ENCODE measurements at regions not wholly inside any gene's neighbourhood (a gene's known extent, or its start where the extent isn't known, plus 50 kb on each side); places are given as distances from the start of the nearest gene placed in this dataset.

GRCh38 chr1:98428864-98429263 lies 232.7 kb upstream of the SNX7 start:
- no peaks in the 10 kb centered on the region for H3K4me1 Mint-ChIP-seq (ENCODE audit: low read depth)

GRCh38 chr1:98427664-98428063 lies 233.9 kb upstream of the SNX7 start:
- H3K4me3 Mint-ChIP-seq = no peak overlapping the region
- H3K27me3 Mint-ChIP-seq = no peaks in the 10 kb centered on the region
- intact Hi-C loops (cut with micrococcal nuclease) = no loop called here
- H3K9me3 Mint-ChIP-seq = no peaks in the 10 kb centered on the region
- H3K27ac Mint-ChIP-seq = no peak overlapping the region
- no peaks in the 10 kb centered on the region for H3K36me3 Mint-ChIP-seq (ENCODE audit: low read depth)
- H3K4me1 Mint-ChIP-seq (ENCODE audit: low read depth) = no peaks in the 10 kb centered on the region

More at GRCh38 chr1:98428864-98429263, 232.7 kb upstream of the SNX7 start:
- Mint-ChIP-seq H3K9me3 (no peaks in the 10 kb centered on the region), H3K27me3 (no peaks in the 10 kb centered on the region), H3K36me3 (ENCODE audit: low read depth) (no peaks in the 10 kb centered on the region), H3K27ac (no peak overlapping the region), H3K4me3 (no peak overlapping the region)
- intact Hi-C loops (cut with micrococcal nuclease) = no loop called here

DNA sequence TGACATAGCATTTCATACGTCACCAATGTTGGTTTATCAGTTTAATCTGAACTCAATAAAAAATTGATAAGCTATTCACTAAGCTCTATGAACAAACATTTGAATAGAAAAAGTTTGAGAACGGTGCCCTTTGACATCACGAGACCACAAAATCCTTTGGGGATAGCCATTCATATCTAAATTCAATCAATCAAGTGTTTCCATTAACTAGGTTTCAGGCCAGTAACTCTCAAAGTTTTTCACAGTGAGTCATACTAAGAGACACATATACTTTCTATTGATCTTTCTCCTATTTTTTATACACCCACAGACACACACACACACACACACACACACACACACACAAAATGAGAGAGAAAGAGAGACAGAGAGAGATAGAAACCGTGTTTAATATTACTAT lies 235.4 kb upstream of the SNX7 start:
- Mint-ChIP-seq H3K9me3 (no peaks in the 10 kb centered on the region), H3K27me3 (no peaks in the 10 kb centered on the region), H3K4me1 (ENCODE audit: low read depth) (no peaks in the 10 kb centered on the region), H3K27ac (no peak overlapping the region), H3K4me3 (no peak overlapping the region), H3K36me3 (ENCODE audit: low read depth) (no peaks in the 10 kb centered on the region)
- intact Hi-C loops (cut with micrococcal nuclease) = no loop called here

DNA sequence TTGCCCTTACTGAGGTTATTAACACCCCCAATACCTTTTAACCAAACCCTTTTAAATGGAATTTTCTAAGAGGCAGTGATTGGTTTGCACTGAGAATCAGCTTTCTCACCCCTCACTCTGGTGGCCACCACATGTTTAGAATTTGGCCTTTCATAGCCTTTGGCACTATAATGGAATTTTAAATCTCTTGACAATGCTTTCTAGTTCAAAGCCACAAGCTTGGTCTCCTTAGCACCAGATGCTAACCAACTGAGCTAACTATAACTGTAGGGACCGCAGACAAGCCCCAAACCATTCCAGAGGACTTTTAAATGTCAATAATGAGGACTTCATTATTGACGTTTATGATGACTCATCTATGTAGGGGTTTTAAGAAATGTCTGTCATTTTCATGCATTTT lies 238.7 kb upstream of the SNX7 start:
- intact Hi-C loops (cut with micrococcal nuclease) = no loop called here
- Mint-ChIP-seq H3K4me1 (ENCODE audit: low read depth) (no peaks in the 10 kb centered on the region), H3K9me3 (no peaks in the 10 kb centered on the region), H3K27ac (no peak overlapping the region), H3K4me3 (no peak overlapping the region), H3K36me3 (ENCODE audit: low read depth) (no peaks in the 10 kb centered on the region), H3K27me3 (no peaks in the 10 kb centered on the region)

DNA sequence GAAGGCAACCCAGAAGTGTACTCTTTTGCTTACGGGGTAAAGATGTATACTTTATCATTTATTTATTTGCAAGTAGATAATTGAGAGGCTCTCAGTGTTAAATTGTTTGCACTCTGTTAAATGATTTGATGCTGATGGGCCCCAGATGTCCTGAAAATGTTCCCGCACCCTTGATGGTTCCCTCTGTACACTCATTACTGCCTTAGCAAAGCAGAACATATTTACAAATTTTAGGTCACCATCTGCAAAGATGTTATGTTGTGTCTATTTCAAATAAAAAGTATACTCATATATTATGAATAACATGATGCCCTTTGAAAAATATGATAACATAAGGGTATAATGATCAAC lies 240.5 kb upstream of the SNX7 start:
- H3K9me3 Mint-ChIP-seq = no peaks in the 10 kb centered on the region
- H3K4me1 Mint-ChIP-seq (ENCODE audit: low read depth) = no peaks in the 10 kb centered on the region
- no peak overlapping the region for H3K27ac Mint-ChIP-seq
- no peaks in the 10 kb centered on the region for H3K36me3 Mint-ChIP-seq (ENCODE audit: low read depth)
- H3K27me3 Mint-ChIP-seq = no peaks in the 10 kb centered on the region
- intact Hi-C loops (cut with micrococcal nuclease) = no loop called here
- H3K4me3 Mint-ChIP-seq = no peak overlapping the region

GRCh38 chr1:98420376-98421084 lies 241.0 kb upstream of the SNX7 start:
- Mint-ChIP-seq H3K4me3 (no peak overlapping the region), H3K27me3 (no peaks in the 10 kb centered on the region), H3K4me1 (ENCODE audit: low read depth) (no peaks in the 10 kb centered on the region), H3K27ac (no peak overlapping the region), H3K9me3 (peaks cover 2% of the 10 kb centered on the region), H3K36me3 (ENCODE audit: low read depth) (no peaks in the 10 kb centered on the region)
- intact Hi-C loops (cut with micrococcal nuclease) = no loop called here

GRCh38 chr1:98417820-98418219 lies 243.7 kb upstream of the SNX7 start:
- intact Hi-C loops (cut with micrococcal nuclease) = no loop called here
- Mint-ChIP-seq H3K36me3 (ENCODE audit: low read depth) (no peaks in the 10 kb centered on the region), H3K4me1 (ENCODE audit: low read depth) (no peaks in the 10 kb centered on the region), H3K9me3 (peaks cover 16% of the 10 kb centered on the region), H3K27me3 (no peaks in the 10 kb centered on the region), H3K27ac (no peak overlapping the region), H3K4me3 (no peak overlapping the region)

DNA sequence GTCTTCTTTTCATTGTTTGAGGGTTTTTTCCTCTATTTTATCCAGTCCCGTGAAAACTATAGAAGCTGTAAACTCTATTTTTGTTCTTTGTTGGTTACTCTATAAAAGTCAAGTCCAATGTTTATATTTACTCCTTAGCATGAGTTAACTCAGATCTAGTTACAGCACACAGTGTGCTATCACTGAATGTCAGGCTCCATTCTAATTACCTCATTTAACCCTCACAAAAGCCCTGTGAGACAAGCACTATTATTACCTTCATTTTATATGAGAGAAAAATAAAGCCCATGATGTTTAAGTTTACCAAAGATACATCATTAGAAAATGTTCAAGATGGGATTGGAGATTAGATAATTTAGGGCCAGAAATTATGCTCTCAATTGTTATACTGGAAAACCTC lies 251.4 kb upstream of the SNX7 start:
- H3K4me3 Mint-ChIP-seq = no peak overlapping the region
- no peak overlapping the region for H3K27ac Mint-ChIP-seq
- intact Hi-C loops (cut with micrococcal nuclease) = no loop called here
- peaks cover 4% of the 10 kb centered on the region for H3K4me1 Mint-ChIP-seq (ENCODE audit: low read depth)
- H3K9me3 Mint-ChIP-seq = peaks cover 22% of the 10 kb centered on the region
- no peaks in the 10 kb centered on the region for H3K36me3 Mint-ChIP-seq (ENCODE audit: low read depth)
- no peaks in the 10 kb centered on the region for H3K27me3 Mint-ChIP-seq

- peaks cover 2% of the 10 kb centered on the region for H3K9me3 Mint-ChIP-seq
- no peaks in the 10 kb centered on the region for H3K27me3 Mint-ChIP-seq
- H3K36me3 Mint-ChIP-seq (ENCODE audit: low read depth) = no peaks in the 10 kb centered on the region
- H3K27ac Mint-ChIP-seq = no peak overlapping the region
- peaks cover 21% of the 10 kb centered on the region for H3K4me1 Mint-ChIP-seq (ENCODE audit: low read depth)
- H3K4me3 Mint-ChIP-seq = no peak overlapping the region
- intact Hi-C loops (cut with micrococcal nuclease) = no loop called here
Measured at GRCh38 chr1:98406352-98407088, 255.0 kb upstream of the SNX7 start.

DNA sequence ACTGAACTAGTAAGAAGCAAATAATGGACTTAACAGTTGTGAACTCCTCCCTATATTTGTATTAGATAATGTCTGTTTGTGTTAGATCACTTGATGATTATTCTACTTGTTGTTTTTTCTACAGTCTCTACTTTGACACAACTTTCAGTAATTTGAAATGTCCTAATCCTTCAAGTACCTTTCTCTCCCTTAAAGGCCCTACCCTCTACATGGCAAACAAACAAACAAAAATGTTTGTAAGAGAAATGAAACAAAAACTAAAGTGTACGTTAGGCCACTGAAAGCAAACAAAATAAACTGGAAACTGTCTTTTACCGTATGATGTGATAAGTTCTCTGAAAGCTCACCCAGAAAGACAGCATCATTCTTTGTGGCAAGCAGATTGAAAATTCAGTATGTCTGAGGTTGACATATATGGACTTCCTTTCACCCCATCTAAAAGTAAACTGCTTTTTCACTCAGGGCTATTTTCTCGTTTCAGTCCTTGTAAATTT lies 255.9 kb upstream of the SNX7 start:
- Mint-ChIP-seq H3K27me3 (no peaks in the 10 kb centered on the region), H3K36me3 (ENCODE audit: low read depth) (no peaks in the 10 kb centered on the region), H3K4me3 (no peak overlapping the region), H3K27ac (no peak overlapping the region), H3K9me3 (no peaks in the 10 kb centered on the region), H3K4me1 (ENCODE audit: low read depth) (peaks cover 21% of the 10 kb centered on the region)
- intact Hi-C loops (cut with micrococcal nuclease) = no loop called here

DNA sequence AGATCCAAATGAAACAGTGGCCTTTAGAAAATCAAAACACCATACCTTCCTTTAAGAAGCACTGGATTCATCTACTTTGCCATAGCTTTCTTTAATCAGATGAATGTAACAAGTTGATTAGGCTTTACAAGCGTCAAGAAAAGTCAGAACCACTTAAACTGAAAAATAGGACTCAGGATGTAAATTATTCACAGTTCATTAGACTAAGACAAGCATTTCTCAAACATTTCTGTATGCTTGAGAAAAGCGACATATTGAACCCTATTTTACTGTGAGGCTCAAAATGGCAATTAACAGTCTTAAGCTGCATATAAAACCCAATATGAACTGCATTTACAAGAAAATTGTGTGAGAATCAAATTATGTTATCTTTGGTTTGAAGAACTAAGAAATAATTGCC lies 256.7 kb upstream of the SNX7 start:
- no peak overlapping the region for H3K27ac Mint-ChIP-seq
- H3K4me3 Mint-ChIP-seq = no peak overlapping the region

DNA sequence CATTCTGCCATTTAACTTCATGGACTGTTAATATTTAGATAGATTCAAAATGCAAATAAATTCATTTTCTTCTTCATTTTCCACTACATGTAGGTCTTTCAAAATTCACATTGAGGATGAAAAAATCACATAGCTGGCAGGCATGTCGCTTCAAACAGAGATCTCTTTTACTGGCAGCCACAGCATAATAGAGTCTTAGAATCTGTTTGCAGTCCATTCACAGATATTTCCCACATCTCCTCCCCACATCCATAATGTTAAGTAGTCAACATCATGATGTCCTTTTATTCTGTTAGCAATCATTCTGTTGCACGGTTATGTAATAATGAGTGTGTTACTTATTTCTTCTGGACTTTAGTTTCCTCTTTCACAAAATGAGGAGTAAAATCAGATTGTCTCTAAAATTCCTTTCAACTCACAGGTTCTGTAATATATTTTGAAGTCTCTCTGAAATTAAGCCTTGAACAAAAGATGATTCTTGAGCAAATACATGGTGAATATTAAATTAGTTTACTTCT lies 257.5 kb upstream of the SNX7 start:
- no peaks in the 10 kb centered on the region for H3K36me3 Mint-ChIP-seq (ENCODE audit: low read depth)
- H3K4me1 Mint-ChIP-seq (ENCODE audit: low read depth) = peaks cover 21% of the 10 kb centered on the region
- H3K9me3 Mint-ChIP-seq = no peaks in the 10 kb centered on the region
- no peak overlapping the region for H3K4me3 Mint-ChIP-seq
- no peak overlapping the region for H3K27ac Mint-ChIP-seq
- H3K27me3 Mint-ChIP-seq = no peaks in the 10 kb centered on the region
- intact Hi-C loops (cut with micrococcal nuclease) = no loop called here

More for the DNA sequence above, 256.7 kb upstream of the SNX7 start:
- H3K27me3 Mint-ChIP-seq = no peaks in the 10 kb centered on the region
- H3K36me3 Mint-ChIP-seq (ENCODE audit: low read depth) = no peaks in the 10 kb centered on the region
- no peaks in the 10 kb centered on the region for H3K9me3 Mint-ChIP-seq
- intact Hi-C loops (cut with micrococcal nuclease) = no loop called here
- peaks cover 21% of the 10 kb centered on the region for H3K4me1 Mint-ChIP-seq (ENCODE audit: low read depth)

DNA sequence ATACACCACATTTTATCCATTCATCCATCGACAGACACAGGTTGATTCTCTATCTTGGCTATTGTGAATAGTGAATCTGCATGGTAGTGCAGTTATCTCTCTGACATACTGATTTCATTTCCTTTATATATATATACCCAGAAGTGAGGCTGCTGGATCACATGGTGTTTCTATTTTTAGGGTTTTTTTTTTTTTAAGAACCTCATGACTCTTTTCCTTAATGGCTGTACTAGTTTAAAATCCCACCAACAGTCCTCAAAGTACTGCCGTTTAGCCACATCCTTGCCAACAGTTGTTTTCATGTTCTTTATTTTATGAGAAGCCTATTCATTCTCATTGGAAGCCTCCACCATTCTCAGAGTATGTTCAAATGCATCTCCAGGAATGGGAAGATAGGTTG lies 258.7 kb upstream of the SNX7 start:
- Mint-ChIP-seq H3K9me3 (no peaks in the 10 kb centered on the region), H3K27me3 (no peaks in the 10 kb centered on the region), H3K27ac (no peak overlapping the region), H3K4me3 (no peak overlapping the region), H3K4me1 (ENCODE audit: low read depth) (peaks cover 21% of the 10 kb centered on the region), H3K36me3 (ENCODE audit: low read depth) (no peaks in the 10 kb centered on the region)
- intact Hi-C loops (cut with micrococcal nuclease) = no loop called here

DNA sequence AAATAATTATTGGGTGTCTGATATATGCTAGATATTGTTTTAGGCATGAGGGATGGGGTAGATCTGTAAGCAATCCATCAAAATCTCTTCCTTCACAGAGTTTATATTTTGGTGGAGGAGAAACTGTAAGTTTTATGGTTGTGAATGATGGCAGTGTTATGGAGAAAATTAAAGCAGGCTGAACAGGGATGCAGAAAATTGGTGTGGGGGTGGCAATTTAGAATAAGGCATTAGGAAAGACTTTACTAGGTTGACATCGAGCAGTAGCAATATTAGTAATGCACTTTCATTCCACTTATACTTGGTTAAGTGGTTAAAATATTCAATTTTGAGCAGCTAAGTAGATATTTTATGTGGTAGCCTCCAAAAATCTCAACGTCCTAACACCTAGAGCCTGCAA lies 261.1 kb upstream of the SNX7 start:
- Mint-ChIP-seq H3K4me1 (ENCODE audit: low read depth) (peaks cover 18% of the 10 kb centered on the region), H3K27ac (no peak overlapping the region)

More for the DNA sequence above, 261.1 kb upstream of the SNX7 start:
- H3K27me3 Mint-ChIP-seq = no peaks in the 10 kb centered on the region
- H3K9me3 Mint-ChIP-seq = no peaks in the 10 kb centered on the region
- intact Hi-C loops (cut with micrococcal nuclease) = no loop called here
- no peaks in the 10 kb centered on the region for H3K36me3 Mint-ChIP-seq (ENCODE audit: low read depth)
- H3K4me3 Mint-ChIP-seq = no peak overlapping the region
